T follicular helper cell (primary cell): ENCODE measurements at regions not wholly inside any gene's neighbourhood (a gene's known extent, or its start where the extent isn't known, plus 50 kb on each side); places are given as distances from the start of the nearest gene placed in this dataset.

ENCODE experiments used
- DNase-seq: peaks from one replicate; pipeline ENCODE4 v3.0.0-alpha.2; 2020; ENCODE audit warnings: low read depth

GRCh38 chr2:118565786-118566540 is 281.5 kb downstream of the EN1 start:
- no peak for DNase-seq

- DNase-seq, result no peak
Measured at GRCh38 chr2:118565301-118565700, 282.1 kb downstream of the EN1 start.

GRCh38 chr2:118562144-118562543 is 285.3 kb downstream of the EN1 start:
- DNase-seq, result no peak

- no peak for DNase-seq
Measured at GRCh38 chr2:118558846-118559245, 288.6 kb downstream of the EN1 start.

- no peak for DNase-seq
Measured at GRCh38 chr2:118557791-118558190, 289.7 kb downstream of the EN1 start.

GRCh38 chr2:118557016-118557415 is 290.4 kb downstream of the EN1 start:
- DNase-seq, result no peak

GRCh38 chr2:118554616-118555015 is 292.8 kb downstream of the EN1 start:
- no peak for DNase-seq

GRCh38 chr2:118549503-118549902 is 297.9 kb downstream of the EN1 start:
- no peak for DNase-seq

- DNase-seq, result no peak
Measured at GRCh38 chr2:118548880-118549488, 298.5 kb downstream of the EN1 start.

- DNase-seq, result no peak
Measured at GRCh38 chr2:118539290-118539689, 308.2 kb downstream of the EN1 start.

GRCh38 chr2:118536306-118536705 is 311.1 kb downstream of the EN1 start:
- no peak for DNase-seq

GRCh38 chr2:118535818-118536212 is 311.6 kb downstream of the EN1 start:
- no peak for DNase-seq

GRCh38 chr2:118535171-118535817 is 312.2 kb downstream of the EN1 start:
- no peak for DNase-seq

GRCh38 chr2:118530976-118531375 is 316.5 kb downstream of the EN1 start:
- no peak for DNase-seq

GRCh38 chr2:118529908-118530599 is 317.4 kb downstream of the EN1 start:
- DNase-seq, result no peak

GRCh38 chr2:118527571-118527970 is 319.9 kb downstream of the EN1 start:
- no peak for DNase-seq

GRCh38 chr2:118525346-118525745 is 322.1 kb downstream of the EN1 start:
- no peak for DNase-seq

GRCh38 chr2:118524911-118525310 is 322.5 kb downstream of the EN1 start:
- no peak for DNase-seq

GRCh38 chr2:118523761-118524160 is 323.7 kb downstream of the EN1 start:
- DNase-seq, result no peak

GRCh38 chr2:118521960-118522359 is 325.5 kb downstream of the EN1 start:
- no peak for DNase-seq

- DNase-seq, result no peak
Measured at GRCh38 chr2:118521272-118521671, 326.2 kb downstream of the EN1 start.

- no peak for DNase-seq
Measured at GRCh38 chr2:118520246-118520645, 327.2 kb downstream of the EN1 start.

- no peak for DNase-seq
Measured at GRCh38 chr2:118519511-118519910, 327.9 kb downstream of the EN1 start.
